GM06990 (cell line): ENCODE measurements at regions not wholly inside any gene's neighbourhood (a gene's known extent, or its start where the extent isn't known, plus 50 kb on each side); places are given as distances from the start of the nearest gene placed in this dataset.
"Not testable (repeated sequence)": the region's sequence is repeated elsewhere in the genome, so short reads cannot be mapped to it uniquely, and the experiment has no call there.

Experiments used
- DNase-seq: peaks from one replicate; pipeline ENCODE4 v3.0.0-alpha.2; 2011; ENCODE audit not compliant: insufficient read length; ENCODE audit errors: extremely low read depth
- H3K27me3 ChIP-seq: replicated peaks from 2 replicates; pipeline ENCODE4 v1.6.0; 2011; ENCODE audit warnings: low read length; ENCODE audit not compliant: control insufficient read depth, insufficient read depth
- H3K36me3 ChIP-seq: 2 replicates; pipeline ENCODE4 v1.5.1; 2011; ENCODE audit warnings: low read length; ENCODE audit not compliant: control insufficient read depth, insufficient read depth
- H3K4me3 ChIP-seq: replicated peaks from 2 replicates; pipeline ENCODE4 v1.5.1; 2011; ENCODE audit warnings: low read depth, mild to moderate bottlenecking, control low read depth, low read length
- TF ChIP-seq, protein P1 (sequence below): IDR thresholded peaks from 2 replicates; pipeline ENCODE4 v1.5.1; 2011; ENCODE audit warnings: low read length, control low read depth, mild to moderate bottlenecking, inconsistent platforms; ENCODE audit not compliant: insufficient read depth, poor library complexity, severe bottlenecking

DNA sequence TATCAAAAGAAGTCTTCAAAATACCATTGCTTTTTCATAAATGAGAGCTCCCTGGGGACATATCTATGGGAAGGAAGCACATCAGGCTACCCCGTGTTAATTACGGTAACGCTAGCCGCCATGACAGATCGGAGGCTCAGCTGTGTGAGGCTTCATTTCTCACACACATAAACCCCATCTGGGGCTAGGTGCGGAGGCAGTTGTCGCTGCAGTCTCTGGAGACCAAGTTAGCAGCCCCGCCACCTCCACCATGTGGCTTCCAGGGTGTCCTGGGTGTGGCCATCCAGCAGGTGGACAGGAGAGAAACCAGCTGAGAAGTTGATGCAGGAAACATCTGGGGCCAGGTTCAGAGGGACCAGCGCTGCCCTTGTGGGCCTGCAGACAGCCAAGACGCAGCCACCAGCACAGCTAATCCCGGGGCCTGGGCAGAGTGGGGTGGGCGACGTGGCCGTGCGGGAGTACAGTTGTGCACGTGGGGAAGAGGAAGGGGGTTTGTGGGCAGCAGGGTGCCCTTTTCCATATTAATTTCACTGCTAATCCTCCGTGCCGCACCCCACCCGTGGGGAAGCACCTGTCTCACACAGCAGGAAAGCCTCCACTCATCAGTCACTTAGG, 426.5 kb downstream of the IRX1 start:
- Histone ChIP-seq H3K36me3 (no peaks in the 10 kb centered on the region), H3K27me3 (no peaks in the 10 kb centered on the region), H3K4me3 (no peak overlapping the region)
- no peak for DNase-seq
- TF ChIP-seq, protein P1, sequence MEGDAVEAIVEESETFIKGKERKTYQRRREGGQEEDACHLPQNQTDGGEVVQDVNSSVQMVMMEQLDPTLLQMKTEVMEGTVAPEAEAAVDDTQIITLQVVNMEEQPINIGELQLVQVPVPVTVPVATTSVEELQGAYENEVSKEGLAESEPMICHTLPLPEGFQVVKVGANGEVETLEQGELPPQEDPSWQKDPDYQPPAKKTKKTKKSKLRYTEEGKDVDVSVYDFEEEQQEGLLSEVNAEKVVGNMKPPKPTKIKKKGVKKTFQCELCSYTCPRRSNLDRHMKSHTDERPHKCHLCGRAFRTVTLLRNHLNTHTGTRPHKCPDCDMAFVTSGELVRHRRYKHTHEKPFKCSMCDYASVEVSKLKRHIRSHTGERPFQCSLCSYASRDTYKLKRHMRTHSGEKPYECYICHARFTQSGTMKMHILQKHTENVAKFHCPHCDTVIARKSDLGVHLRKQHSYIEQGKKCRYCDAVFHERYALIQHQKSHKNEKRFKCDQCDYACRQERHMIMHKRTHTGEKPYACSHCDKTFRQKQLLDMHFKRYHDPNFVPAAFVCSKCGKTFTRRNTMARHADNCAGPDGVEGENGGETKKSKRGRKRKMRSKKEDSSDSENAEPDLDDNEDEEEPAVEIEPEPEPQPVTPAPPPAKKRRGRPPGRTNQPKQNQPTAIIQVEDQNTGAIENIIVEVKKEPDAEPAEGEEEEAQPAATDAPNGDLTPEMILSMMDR, result no peak

DNA sequence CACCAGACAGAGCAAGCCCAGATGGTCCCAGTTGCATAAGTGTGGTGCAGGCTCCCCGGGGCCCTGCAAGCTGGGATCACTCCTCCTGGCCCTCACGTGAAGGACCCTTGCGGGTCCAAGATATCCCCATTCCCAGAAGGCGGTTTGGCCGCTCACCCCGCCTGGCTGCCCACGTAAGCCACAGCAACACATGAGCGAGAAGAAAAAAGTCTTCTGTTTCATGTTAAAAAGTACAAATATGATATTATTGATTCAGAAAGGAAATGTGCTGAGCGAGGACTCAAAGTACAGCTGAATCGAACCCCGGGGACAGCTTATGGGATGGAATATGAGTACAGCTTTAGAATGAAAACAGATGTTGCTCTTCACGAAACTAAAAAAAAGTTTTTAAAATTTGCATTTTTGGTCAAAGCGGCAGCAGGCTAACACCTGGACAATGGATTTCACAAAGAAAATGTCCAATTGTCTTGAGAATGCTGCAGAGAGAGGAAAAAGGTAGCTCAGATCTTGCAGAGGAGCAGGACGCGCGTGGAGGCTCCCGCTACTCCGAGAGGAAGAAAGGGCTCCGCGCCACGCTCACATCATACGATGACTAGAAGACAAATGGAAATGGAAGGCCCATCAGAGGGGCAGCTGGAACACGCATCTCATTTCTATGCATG, 427.6 kb downstream of the IRX1 start:
- Histone ChIP-seq H3K4me3 (no peak overlapping the region), H3K36me3 (no peaks in the 10 kb centered on the region), H3K27me3 (no peaks in the 10 kb centered on the region)
- TF ChIP-seq, protein P1, result no peak
- no peak for DNase-seq

DNA sequence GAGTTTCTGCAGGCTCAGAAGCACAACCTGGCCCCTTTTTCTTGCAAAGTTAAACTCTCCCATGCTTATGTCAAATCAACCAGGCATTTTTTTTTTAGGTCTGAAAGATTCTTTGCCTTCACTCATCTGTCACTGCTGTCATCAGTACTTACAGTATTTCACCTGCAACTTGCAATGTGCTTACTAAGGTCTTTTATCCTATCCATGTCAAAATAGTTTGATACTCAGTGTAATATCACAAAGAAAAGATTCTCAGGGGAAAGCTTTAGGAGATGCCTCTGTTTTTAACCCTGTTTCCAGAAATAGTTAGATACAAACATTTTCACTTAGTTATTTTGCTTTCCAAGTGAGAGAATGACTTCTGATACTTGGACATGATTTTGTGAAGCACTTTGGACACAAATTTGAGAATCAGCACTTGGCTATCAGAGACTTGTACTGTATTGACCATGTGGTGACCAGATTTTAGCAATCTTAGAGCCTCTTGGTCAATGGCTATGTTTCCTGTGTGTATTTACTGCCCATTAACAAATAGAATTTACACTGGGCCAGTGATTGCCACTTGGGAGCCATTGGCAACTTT, 428.2 kb downstream of the IRX1 start:
- DNase-seq, result no peak
- Histone ChIP-seq H3K27me3 (no peaks in the 10 kb centered on the region), H3K4me3 (no peak overlapping the region), H3K36me3 (no peaks in the 10 kb centered on the region)
- TF ChIP-seq, protein P1, result no peak

DNA sequence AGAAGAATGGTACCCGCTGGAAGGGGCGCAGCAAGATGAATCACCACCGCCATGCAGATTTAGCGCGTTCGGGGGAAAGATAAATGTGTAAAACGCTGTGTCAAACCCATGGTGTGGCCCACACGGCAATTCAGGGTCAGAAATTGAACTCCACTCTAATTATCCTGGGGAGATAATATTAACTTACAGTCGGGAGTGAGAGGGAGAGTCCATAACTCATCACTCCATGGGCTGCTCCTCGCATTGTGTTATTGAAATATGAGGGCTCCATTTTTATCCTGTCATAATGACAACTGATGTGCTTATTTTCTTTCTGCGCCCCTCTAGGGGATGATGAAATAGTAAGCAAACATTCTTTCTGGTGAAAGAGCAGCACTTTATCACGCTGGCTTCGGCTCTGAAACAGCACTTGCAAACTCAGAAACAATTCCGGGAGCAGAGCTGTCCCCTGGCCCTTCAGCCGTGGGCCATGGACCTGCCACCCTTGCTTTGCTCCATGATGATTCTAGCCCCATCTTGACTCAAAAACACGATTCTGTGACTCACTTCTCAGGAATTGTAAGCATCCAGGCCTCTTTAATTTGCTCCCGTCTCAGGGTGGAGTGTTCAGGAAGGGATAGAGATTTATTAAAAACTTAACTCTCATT, 431.6 kb downstream of the IRX1 start:
- Histone ChIP-seq H3K4me3 (no peak overlapping the region), H3K36me3 (no peaks in the 10 kb centered on the region), H3K27me3 (no peaks in the 10 kb centered on the region)
- DNase-seq, result no peak
- TF ChIP-seq, protein P1, result no peak

DNA sequence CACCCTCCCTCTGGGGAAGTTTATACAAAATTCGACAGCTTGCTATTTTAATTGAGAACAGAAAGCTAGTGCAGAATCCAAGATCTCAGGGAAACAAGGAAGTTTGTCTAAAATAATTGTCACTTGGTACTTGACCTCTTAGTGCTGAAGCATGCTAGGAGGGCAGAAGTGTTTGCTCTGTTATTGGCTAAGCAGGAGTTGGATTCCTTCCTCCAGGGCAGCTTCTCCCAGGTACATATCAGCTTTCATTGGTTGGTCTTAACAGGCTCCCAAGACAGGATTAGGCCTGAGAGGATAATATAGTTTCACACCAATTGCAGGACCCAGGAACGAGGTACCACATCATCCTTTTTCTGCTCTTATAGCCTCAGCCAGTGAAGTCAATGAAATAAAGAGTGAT, 432.8 kb downstream of the IRX1 start:
- H3K4me3 ChIP-seq, result no peak overlapping the region
- no peak for DNase-seq
- H3K36me3 ChIP-seq, result no peaks in the 10 kb centered on the region
- TF ChIP-seq, protein P1, result no peak
- H3K27me3 ChIP-seq, result no peaks in the 10 kb centered on the region

DNA sequence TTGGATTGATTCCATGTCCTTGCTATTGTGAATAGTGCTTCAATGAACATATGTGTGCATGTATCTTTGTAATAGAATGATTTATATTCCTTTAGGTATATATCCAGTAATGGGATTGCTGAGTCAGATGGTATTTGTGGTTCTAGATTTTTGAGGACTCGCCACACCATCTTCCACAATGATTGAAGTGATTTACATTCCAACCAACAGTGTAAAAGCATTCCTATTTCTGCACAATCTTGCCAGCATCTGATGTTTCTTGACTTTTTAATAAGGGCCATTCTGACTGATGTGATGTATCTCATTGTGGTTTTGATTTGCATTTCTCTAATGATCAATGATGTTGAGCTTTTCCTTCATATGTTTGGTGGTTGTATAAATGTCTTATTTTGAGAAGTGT, 437.9 kb downstream of the IRX1 start:
- not testable (repeated sequence) for H3K4me3 ChIP-seq, H3K27me3 ChIP-seq, H3K36me3 ChIP-seq, DNase-seq
